Kidney (tissue), 13 donors: ENCODE measurements at regions not wholly inside any gene's neighbourhood (a gene's known extent, or its start where the extent isn't known, plus 50 kb on each side); places are given as distances from the start of the nearest gene placed in this dataset.
"Not testable (repeated sequence)": the region's sequence is repeated elsewhere in the genome, so short reads cannot be mapped to it uniquely, and the experiment has no call there.

Experiments used
- DNase-seq, 5 donors: peaks; one replicate each; pipeline ENCODE4 v3.0.0-alpha.2; 2013 to 2020
- FAIRE-seq: peaks from 2 replicates; lab custom pipeline; 2012; peaks lifted over from hg19 to GRCh38; lab: Jason Lieb, UNC
- H3K27ac ChIP-seq, 2 donors: one replicate each; pipeline ENCODE4 v1.7.0; 2013; ENCODE audit warnings: low read depth in 2 of 2, low read length in 2 of 2, inconsistent platforms in 1 of 2
- H3K27me3 ChIP-seq: one replicate; pipeline ENCODE4 v1.7.1; 2013; ENCODE audit warnings: low read length, inconsistent platforms; ENCODE audit not compliant: control insufficient read depth, insufficient read depth
- H3K36me3 ChIP-seq, 3 donors: one replicate each; pipeline versions ENCODE4 v1.7.0 to v1.7.1; 2013; ENCODE audit warnings: low read length in 3 of 3, control low read depth in 1 of 3, inconsistent platforms in 1 of 3; ENCODE audit not compliant: insufficient read depth in 3 of 3, control insufficient read depth in 2 of 3
- H3K4me1 ChIP-seq, 3 donors: one replicate each; pipeline versions ENCODE4 v1.7.0 to v1.7.1; 2013; ENCODE audit warnings: low read length in 3 of 3, inconsistent platforms in 1 of 3, low read depth in 1 of 3; ENCODE audit not compliant: control insufficient read depth in 2 of 3, insufficient read depth in 2 of 3
- H3K4me3 ChIP-seq, 3 donors: one replicate each; pipeline versions ENCODE4 v1.7.0 to v1.8.1; 2013; ENCODE audit warnings: low read length in 3 of 3, control low read depth in 1 of 3, inconsistent platforms in 1 of 3
- H3K9ac ChIP-seq, 3 donors: one replicate each; pipeline versions ENCODE4 v1.7.0 to v1.7.1; 2013; ENCODE audit warnings: low read length in 3 of 3, control low read depth in 1 of 3, inconsistent platforms in 1 of 3
- H3K9me3 ChIP-seq, 3 donors: one replicate each; pipeline versions ENCODE4 v1.7.0 to v1.7.1; 2013; ENCODE audit warnings: low read length in 3 of 3, control low read depth in 1 of 3, inconsistent platforms in 1 of 3; ENCODE audit not compliant: control insufficient read depth in 2 of 3, insufficient read depth in 1 of 3
- CTCF ChIP-seq: IDR thresholded peaks from 3 replicates; pipeline ENCODE4 v1.5.1; 2012; ENCODE audit warnings: mild to moderate bottlenecking, moderate library complexity, borderline replicate concordance; ENCODE audit not compliant: insufficient read depth; ENCODE audit errors: extremely low read depth
- intact Hi-C: fragments of 100-400 bp; cut with DNase I; formaldehyde crosslinking; loops from one replicate; pipeline ENCODE4 v1.11.1; 2022
- donor health status: control.
- donor health status: control.
- donor health status: control.
- donor health status: control.
- donor health status: control.
- donor health status: DM: yes; HTN: yes; CAD: no.
- donor health status: Normal renal cell carcinoma (clear cell type).

DNA sequence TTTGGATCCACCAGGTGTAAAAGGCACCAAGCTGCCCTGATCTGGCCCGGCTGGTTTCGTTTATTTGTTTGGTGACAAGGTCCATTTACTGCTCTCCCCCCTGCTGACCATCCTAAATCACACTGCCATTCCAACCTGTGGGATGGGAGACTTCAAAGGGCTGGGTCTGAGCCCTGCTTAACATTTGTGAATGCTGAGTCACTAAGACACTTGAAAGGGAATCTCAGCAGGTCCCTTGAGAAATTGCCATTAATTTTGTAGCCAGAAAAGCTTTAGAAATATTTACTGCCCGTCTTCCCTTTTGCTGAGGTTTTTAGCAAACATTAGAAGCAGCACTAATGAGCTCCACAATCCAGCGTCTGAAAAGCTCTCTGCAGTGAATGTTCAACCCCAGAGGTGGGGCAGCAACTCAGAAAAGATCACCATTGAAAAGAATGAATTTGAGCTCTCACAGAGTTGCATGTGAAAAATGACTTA is 133.8 kb downstream of the ARL4C start:
- Histone ChIP-seq H3K4me1 (peaks cover 0 to 3% (median 0%) of the 10 kb centered on the region in 3 donors), H3K9ac (no peak overlapping the region), H3K27me3 (no peaks in the 10 kb centered on the region), H3K9me3 (peaks cover 0 to 2% (median 0%) of the 10 kb centered on the region in 3 donors), H3K36me3 (no peaks in the 10 kb centered on the region), H3K4me3 (no peak overlapping the region), H3K27ac (no peak overlapping the region)
- no peak for FAIRE-seq
- peak in 4 of 5 donors; percentile 61 to 88 (median 83) for DNase-seq
- TF ChIP-seq CTCF: no peak
- intact Hi-C loops: no loop called here

DNA sequence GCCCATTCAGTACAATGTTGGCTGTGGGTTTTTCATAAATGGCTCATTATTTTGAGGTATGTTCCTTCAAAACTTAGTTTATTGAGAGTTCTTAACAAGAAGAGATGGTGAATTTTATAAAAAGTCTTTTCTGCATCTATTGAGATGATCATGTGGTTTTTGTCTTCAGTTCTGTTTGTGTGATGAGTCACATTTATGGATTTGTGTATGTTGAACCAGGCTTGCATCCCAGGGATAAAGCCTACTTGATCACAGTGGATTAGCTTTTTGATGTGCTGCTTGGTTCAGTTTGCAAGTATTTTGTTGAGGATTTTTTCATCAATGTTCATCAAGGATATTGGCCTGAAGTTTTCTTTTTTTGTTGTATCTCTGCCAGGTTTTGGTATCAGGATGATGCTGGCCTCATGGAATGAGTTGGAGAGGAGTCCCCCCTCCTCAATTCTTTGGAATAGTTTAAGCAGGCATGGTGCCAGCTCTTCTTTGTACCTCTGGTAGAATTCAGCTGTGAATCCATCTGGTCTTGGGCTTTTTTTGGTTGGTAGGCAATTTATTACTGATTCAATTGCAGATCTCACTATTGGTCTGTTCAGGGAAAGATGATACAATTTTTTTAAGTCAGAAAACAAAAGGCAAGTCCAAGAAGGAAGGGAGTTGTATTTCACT is 136.4 kb downstream of the ARL4C start:
- H3K27ac ChIP-seq, DNase-seq, H3K4me1 ChIP-seq, H3K27me3 ChIP-seq, FAIRE-seq, intact Hi-C loops, H3K9ac ChIP-seq, H3K4me3 ChIP-seq, H3K9me3 ChIP-seq, H3K36me3 ChIP-seq: not testable (repeated sequence)

DNA sequence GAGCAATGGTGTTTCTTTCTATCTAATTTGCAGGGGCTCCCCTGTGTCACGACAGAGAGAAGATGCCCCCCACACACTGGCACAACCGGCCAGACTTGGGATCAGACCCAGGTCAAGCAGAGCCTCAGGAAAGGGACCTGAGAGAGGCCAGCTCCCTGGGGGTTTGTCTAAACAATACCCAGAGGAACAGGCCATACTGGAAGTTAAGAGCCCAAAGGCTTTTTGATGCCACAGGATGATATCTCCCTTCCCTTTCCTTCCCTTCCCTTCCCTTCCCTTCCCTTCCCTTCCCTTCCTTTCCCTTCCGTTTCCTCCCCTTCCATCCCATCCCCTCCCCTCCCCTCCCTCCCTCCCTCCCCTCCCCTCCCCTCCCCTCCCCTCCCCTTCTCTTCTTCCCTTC is 139.2 kb downstream of the ARL4C start:
- DNase-seq (no peak), FAIRE-seq (no peak)
- H3K9me3 ChIP-seq: peaks cover 0 to 7% (median 0%) of the 10 kb centered on the region in 3 donors
- no peaks in the 10 kb centered on the region for H3K4me1 ChIP-seq
- intact Hi-C loops: no loop called here
- no peaks in the 10 kb centered on the region for H3K36me3 ChIP-seq
- no peak overlapping the region for H3K27ac ChIP-seq
- TF ChIP-seq CTCF: no peak
- H3K27me3 ChIP-seq: no peaks in the 10 kb centered on the region
- no peak overlapping the region for H3K9ac ChIP-seq
- no peak overlapping the region for H3K4me3 ChIP-seq

- H3K4me1 ChIP-seq: no peaks in the 10 kb centered on the region
- DNase-seq (peak in 3 of 5 donors; percentile 39 to 70 (median 66)), FAIRE-seq (no peak)
- H3K36me3 ChIP-seq: no peaks in the 10 kb centered on the region
- intact Hi-C loops: no loop called here
- H3K9ac ChIP-seq: no peak overlapping the region
- H3K9me3 ChIP-seq: peaks cover 0 to 7% (median 2%) of the 10 kb centered on the region in 3 donors
- no peak overlapping the region for H3K27ac ChIP-seq
- H3K27me3 ChIP-seq: no peaks in the 10 kb centered on the region
- no peak overlapping the region for H3K4me3 ChIP-seq
- no peak for TF ChIP-seq CTCF
Observed at GRCh38 chr2:234355808-234356365, 141.0 kb downstream of the ARL4C start.
